Renal pelvis (tissue), 1 donor: ENCODE measurements at regions not wholly inside any gene's neighbourhood (a gene's known extent, or its start where the extent isn't known, plus 50 kb on each side); places are given as distances from the start of the nearest gene placed in this dataset.

Experiments
- DNase-seq: peaks from one replicate; pipeline ENCODE4 v3.0.0-alpha.2; 2013

GRCh38 chr11:70796648-70797227 is 398.4 kb downstream of the CTTN start:
- DNase-seq: no peak

GRCh38 chr11:70798296-70798695 is 400.0 kb downstream of the CTTN start:
- DNase-seq: no peak

GRCh38 chr11:70799386-70799785 is 401.1 kb downstream of the CTTN start:
- no peak for DNase-seq

GRCh38 chr11:70802185-70802584 is 403.9 kb downstream of the CTTN start:
- DNase-seq: no peak

- DNase-seq: no peak
Observed at GRCh38 chr11:70804139-70804837, 406.0 kb downstream of the CTTN start.

GRCh38 chr11:70805243-70805642 is 406.9 kb downstream of the CTTN start:
- no peak for DNase-seq

GRCh38 chr11:70805971-70806370 is 407.6 kb downstream of the CTTN start:
- DNase-seq: no peak

- DNase-seq: no peak
Observed at GRCh38 chr11:70806461-70807194, 408.3 kb downstream of the CTTN start.

GRCh38 chr11:70807195-70807543 is 408.8 kb downstream of the CTTN start:
- DNase-seq: no peak

- no peak for DNase-seq
Observed at GRCh38 chr11:70808686-70809375, 410.5 kb downstream of the CTTN start.

GRCh38 chr11:70810133-70810532 is 411.8 kb downstream of the CTTN start:
- DNase-seq: no peak

- DNase-seq: no peak
Observed at GRCh38 chr11:70810681-70811080, 412.4 kb downstream of the CTTN start.

GRCh38 chr11:70811483-70811882 is 413.2 kb downstream of the CTTN start:
- DNase-seq: no peak

- DNase-seq: no peak
Observed at GRCh38 chr11:70811915-70812314, 413.6 kb downstream of the CTTN start.

GRCh38 chr11:70812472-70812871 is 414.1 kb downstream of the CTTN start:
- no peak for DNase-seq

GRCh38 chr11:70813651-70814050 is 415.3 kb downstream of the CTTN start:
- DNase-seq: no peak

GRCh38 chr11:70815485-70815832 is 417.1 kb downstream of the CTTN start:
- no peak for DNase-seq

GRCh38 chr11:70816156-70816678 is 417.9 kb downstream of the CTTN start:
- DNase-seq: no peak

- DNase-seq: no peak
Observed at GRCh38 chr11:70818351-70818750, 420.0 kb downstream of the CTTN start.

- no peak for DNase-seq
Observed at GRCh38 chr11:70819022-70819421, 420.7 kb downstream of the CTTN start.

- DNase-seq: no peak
Observed at GRCh38 chr11:70820311-70820710, 422.0 kb downstream of the CTTN start.

GRCh38 chr11:70820712-70821111 is 422.4 kb downstream of the CTTN start:
- DNase-seq: no peak

- DNase-seq: no peak
Observed at GRCh38 chr11:70823771-70824170, 425.4 kb downstream of the CTTN start.
